ENCODE measurements at regions not wholly inside any gene's neighbourhood (a gene's known extent, or its start where the extent isn't known, plus 50 kb on each side); places are given as distances from the start of the nearest gene placed in this dataset.
A peak's percentile ranks its signal among the peaks of the same experiment; 100 is the strongest.

GRCh38 chr16:17830651-17831050, 359.9 kb upstream of the XYLT1 start (continued):
- TF ChIP-seq NFE2L2 (conservative IDR thresholded peaks at IDR 0.05; ENCODE audit: low read length) (no peak), MAZ (IDR thresholded peaks at IDR 0.05; ENCODE audit: borderline replicate concordance, low read depth, low read length) (no peak), HOXA7 (CRISPR knock-in tag; IDR thresholded peaks at IDR 0.05) (no peak)

GRCh38 chr16:17829811-17830210, 359.1 kb upstream of the XYLT1 start:
- no peak for FAIRE-seq
- H3K4me1 ChIP-seq = 0 out of 3 replicates have a peak, but pooled peaks cover 3% of the 10 kb centered on the region
- no peak for TF ChIP-seq TP53 (CRISPR knock-in tag; IDR thresholded peaks at IDR 0.05)
- TF ChIP-seq RNF2 (IDR thresholded peaks at IDR 0.05; ENCODE audit: borderline replicate concordance, low read depth) = no peak
- TF ChIP-seq KDM1A (IDR thresholded peaks at IDR 0.05; ENCODE audit: low read depth) = no peak
- TF ChIP-seq CHD4 (IDR thresholded peaks at IDR 0.05; ENCODE audit: borderline replicate concordance) = no peak
- TF ChIP-seq RCOR1 (IDR thresholded peaks at IDR 0.05; ENCODE audit: low read depth, low read length) = no peak
- no peak for TF ChIP-seq KDM5A (IDR thresholded peaks at IDR 0.05)
- no peak for TF ChIP-seq HOXB13 (CRISPR knock-in tag; IDR thresholded peaks at IDR 0.05; ENCODE audit: low read depth)
- TF ChIP-seq REST (IDR thresholded peaks at IDR 0.05) = no peak
- no peak for TF ChIP-seq ZC3H11A (IDR thresholded peaks at IDR 0.05)
- TF ChIP-seq POLR2A (IDR thresholded peaks at IDR 0.05; ENCODE audit: low read length) = no peak
- TF ChIP-seq POLR2AphosphoS2 (conservative IDR thresholded peaks at IDR 0.05; ENCODE audit: low read length) = no peak
- TF ChIP-seq MAFK (IDR thresholded peaks at IDR 0.05; ENCODE audit: partially characterized antibody) = no peak
- no peak for TF ChIP-seq HDAC2 (IDR thresholded peaks at IDR 0.05)
- TF ChIP-seq FOSB (CRISPR knock-in tag; IDR thresholded peaks at IDR 0.05) = no peak
- no peak for TF ChIP-seq GATA3 (IDR thresholded peaks at IDR 0.05; ENCODE audit: borderline replicate concordance)
- no peak for TF ChIP-seq MAX (IDR thresholded peaks at IDR 0.05)
- no peak for TF ChIP-seq PBX3 (IDR thresholded peaks at IDR 0.05)
- TF ChIP-seq ZSCAN20 (CRISPR knock-in tag; IDR thresholded peaks at IDR 0.05) = no peak
- no peak for TF ChIP-seq BHLHE40 (IDR thresholded peaks at IDR 0.05; ENCODE audit: low read depth, low read length)
- TF ChIP-seq ATOH8 (CRISPR knock-in tag; IDR thresholded peaks at IDR 0.05; ENCODE audit: low read depth) = no peak
- ATAC-seq = no peak
- no peak for DNase-seq (ENCODE audit: low read depth in 1 of 2, low spot score in 1 of 2)
- ChIA-PET CTCF (no interaction called here), POLR2A (no interaction called here)
- H3K4me3 ChIP-seq = no peak overlapping the region
- H3K27ac ChIP-seq = no peak overlapping the region
- no peak overlapping the region for H3K4me2 ChIP-seq
- H3K9me3 ChIP-seq = no peaks in the 10 kb centered on the region
- 13% methylated on average over 3 of the region's 3 CpGs for WGBS (ENCODE audit: missing lambda C conversion rate)

GRCh38 chr16:17828012-17828411, 357.3 kb upstream of the XYLT1 start:
- Histone ChIP-seq H3K4me1 (0 out of 3 replicates have a peak, but pooled peaks cover 3% of the 10 kb centered on the region), H3K4me2 (0 out of 3 replicates have a peak overlapping the region, but pooled peaks have one; percentile 14), H3K4me3 (no peak overlapping the region), H3K9me3 (no peaks in the 10 kb centered on the region), H3K27ac (no peak overlapping the region)
- FAIRE-seq = no peak
- ChIA-PET CTCF (no interaction called here), POLR2A (no interaction called here)
- WGBS (ENCODE audit: missing lambda C conversion rate) = 0% methylated on average over 2 of the region's 2 CpGs
- DNase-seq (ENCODE audit: low read depth in 1 of 2, low spot score in 1 of 2) = peak in 1 of 2 experiments; percentile 13
- TF ChIP-seq NFE2L2 (conservative IDR thresholded peaks at IDR 0.05; ENCODE audit: low read length) (peak; percentile 33), MAFK (IDR thresholded peaks at IDR 0.05; ENCODE audit: partially characterized antibody) (peak; percentile 80), EHF (CRISPR knock-in tag; IDR thresholded peaks at IDR 0.05) (no peak)
- ATAC-seq = no peak
